Stomach (tissue), 8 donors: ENCODE measurements at regions not wholly inside any gene's neighbourhood (a gene's known extent, or its start where the extent isn't known, plus 50 kb on each side); places are given as distances from the start of the nearest gene placed in this dataset.

Experiments used
- DNase-seq, 2 donors: peaks; one replicate each; pipeline versions ENCODE4 v3.0.0 to v3.0.0-alpha.2; 2013 to 2019
- H3K27ac ChIP-seq, 5 donors: fragments of 200-600 bp in 4 of 5; sonication (generic) in 4 of 5; one replicate each; pipeline ENCODE4 v1.5.1; 2013 to 2019; ENCODE audit warnings: mild to moderate bottlenecking in 1 of 5, moderate library complexity in 1 of 5
- H3K27me3 ChIP-seq, 3 donors: fragments of 200-600 bp; sonication (generic); one replicate each; pipeline ENCODE4 v1.5.1; 2017 to 2019; ENCODE audit warnings: mixed run types in 1 of 3
- H3K36me3 ChIP-seq, 4 donors: fragments of 200-600 bp; sonication (generic); 1 replicate in 3 of 4; 2 replicates in 1 of 4; pipeline ENCODE4 v1.5.1; 2016 to 2019
- H3K4me1 ChIP-seq, 4 donors: fragments of 200-600 bp; sonication (generic); one replicate each; pipeline ENCODE4 v1.5.1; 2016 to 2019
- H3K4me3 ChIP-seq, 4 donors: fragments of 200-600 bp; sonication (generic) in 3 of 4; one replicate each; pipeline ENCODE4 v1.5.1; 2016 to 2019; ENCODE audit warnings: mild to moderate bottlenecking in 1 of 4
- H3K9me3 ChIP-seq, 4 donors: fragments of 200-600 bp; sonication (generic); one replicate each; pipeline ENCODE4 v1.5.1; 2016 to 2019
- CTCF ChIP-seq, 7 experiments: fragments of 450-650 bp in 4 of 7; fragments of 200-600 bp in 3 of 7; sonication (generic) in 3 of 7; IDR thresholded peaks; one replicate each; pipeline ENCODE4 v1.5.1; 2016 to 2019; ENCODE audit warnings: antibody characterized with exemption in 7 of 7, control low read depth in 2 of 7, mild to moderate bottlenecking in 1 of 7
- EP300 ChIP-seq: sonication (generic); formaldehyde crosslinking; IDR thresholded peaks from one replicate; pipeline ENCODE4 v1.6.1; 2017; ENCODE audit warnings: antibody characterized with exemption
- POLR2A ChIP-seq, 4 donors: fragments of 450-650 bp; IDR thresholded peaks; one replicate each; pipeline ENCODE4 v1.6.1; 2016; ENCODE audit warnings: antibody characterized with exemption in 4 of 4, control low read depth in 2 of 4, mild to moderate bottlenecking in 1 of 4, moderate library complexity in 1 of 4
- POLR2AphosphoS5 ChIP-seq, 3 donors: sonication (generic); formaldehyde crosslinking; IDR thresholded peaks; one replicate each; pipeline ENCODE4 v1.6.1; 2016; ENCODE audit warnings: antibody characterized with exemption in 3 of 3
- WGBS, 5 donors: extraction: QIAGEN DNeasy Blood & Tissue Kit in 3 of 5; methylation state at CpG; one replicate each; pipeline versions ENCODE4 v1.1.5 to v1.1.7; 2013 to 2018; 5-methylcytosine and 5-hydroxymethylcytosine counted together
- intact Hi-C: fragments of 100-400 bp; cut with DNase I; formaldehyde crosslinking; loops from one replicate; pipeline ENCODE4 v1.15.1; 2023; ENCODE audit warnings: low total_unique reads
- donor health status: healthy with polysubstance abuse.
- donor health status: Bipolar disorder and iron deficiency.
- donor health status: healthy.

- 86 to 92% (median 91%) methylated on average over 5 of the region's 5 CpGs for WGBS, 5 donors
- H3K36me3 ChIP-seq = no peaks in the 10 kb centered on the region
- TF ChIP-seq POLR2A (IDR thresholded peaks at IDR 0.05) = no peak
- no peak for DNase-seq
- peaks cover 0 to 11% (median 5%) of the 10 kb centered on the region in 4 donors for H3K4me1 ChIP-seq
- no peak overlapping the region for H3K4me3 ChIP-seq
- no peak overlapping the region for H3K27ac ChIP-seq
- intact Hi-C loops = no loop called here
- H3K27me3 ChIP-seq = no peaks in the 10 kb centered on the region
- H3K9me3 ChIP-seq = peaks cover 0 to 8% (median 2%) of the 10 kb centered on the region in 4 donors
These were observed 121.4 kb upstream of the TMCC3 start for GRCh38 chr12:94771741-94772140.

GRCh38 chr12:94771199-94771598 is 120.8 kb upstream of the TMCC3 start:
- intact Hi-C loops = no loop called here
- peaks cover 0 to 11% (median 5%) of the 10 kb centered on the region in 4 donors for H3K4me1 ChIP-seq
- WGBS, 5 donors = 84 to 90% (median 88%) methylated on average over 4 of the region's 4 CpGs

GRCh38 chr12:94770791-94771190 is 120.4 kb upstream of the TMCC3 start:
- no peak for DNase-seq
- WGBS, 5 donors = 64 to 76% (median 68%) methylated on average over 6 of the region's 6 CpGs
- no peak overlapping the region for H3K4me3 ChIP-seq
- no peak overlapping the region for H3K27ac ChIP-seq
- H3K4me1 ChIP-seq = peaks cover 0 to 11% (median 5%) of the 10 kb centered on the region in 4 donors
- TF ChIP-seq POLR2AphosphoS5 (IDR thresholded peaks at IDR 0.05) = no peak
- no peak for TF ChIP-seq EP300
- no peak for TF ChIP-seq POLR2A (IDR thresholded peaks at IDR 0.05)
- no peak for TF ChIP-seq CTCF (IDR thresholded peaks at IDR 0.05)
- intact Hi-C loops = no loop called here
- no peaks in the 10 kb centered on the region for H3K27me3 ChIP-seq
- H3K9me3 ChIP-seq = peaks cover 0 to 8% (median 2%) of the 10 kb centered on the region in 4 donors
- H3K36me3 ChIP-seq = no peaks in the 10 kb centered on the region

More at GRCh38 chr12:94771199-94771598, 120.8 kb upstream of the TMCC3 start:
- no peaks in the 10 kb centered on the region for H3K36me3 ChIP-seq
- no peak overlapping the region for H3K4me3 ChIP-seq
- no peaks in the 10 kb centered on the region for H3K27me3 ChIP-seq
- DNase-seq = no peak
- TF ChIP-seq CTCF (IDR thresholded peaks at IDR 0.05) (no peak), POLR2A (IDR thresholded peaks at IDR 0.05) (no peak), POLR2AphosphoS5 (IDR thresholded peaks at IDR 0.05) (no peak), EP300 (no peak)
- H3K9me3 ChIP-seq = peaks cover 0 to 8% (median 2%) of the 10 kb centered on the region in 4 donors
- H3K27ac ChIP-seq = no peak overlapping the region

- H3K27ac ChIP-seq = no peak overlapping the region
- intact Hi-C loops = loop anchor here (10.0 kb wide), 1 partner anchor 225 kb away; no protein-coding TSS in a partner anchor
- WGBS, 5 donors = 35 to 58% (median 53%) methylated on average over 5 of the region's 5 CpGs
These were observed 119.7 kb upstream of the TMCC3 start for GRCh38 chr12:94769776-94770759.

More at GRCh38 chr12:94769776-94770759, 119.7 kb upstream of the TMCC3 start:
- no peak for TF ChIP-seq POLR2A (IDR thresholded peaks at IDR 0.05)
- no peak for TF ChIP-seq POLR2AphosphoS5 (IDR thresholded peaks at IDR 0.05)
- TF ChIP-seq CTCF (IDR thresholded peaks at IDR 0.05) = no peak
- TF ChIP-seq EP300 = no peak
- peaks cover 0 to 8% (median 2%) of the 10 kb centered on the region in 4 donors for H3K9me3 ChIP-seq
- DNase-seq = no peak
- peaks cover 0 to 11% (median 5%) of the 10 kb centered on the region in 4 donors for H3K4me1 ChIP-seq
- H3K4me3 ChIP-seq = no peak overlapping the region
- H3K36me3 ChIP-seq = no peaks in the 10 kb centered on the region
- no peaks in the 10 kb centered on the region for H3K27me3 ChIP-seq
